ENCODE measurements at regions not wholly inside any gene's neighbourhood (a gene's known extent, or its start where the extent isn't known, plus 50 kb on each side); places are given as distances from the start of the nearest gene placed in this dataset.
"Not testable (repeated sequence)": the region's sequence is repeated elsewhere in the genome, so short reads cannot be mapped to it uniquely, and the experiment has no call there.

DNA sequence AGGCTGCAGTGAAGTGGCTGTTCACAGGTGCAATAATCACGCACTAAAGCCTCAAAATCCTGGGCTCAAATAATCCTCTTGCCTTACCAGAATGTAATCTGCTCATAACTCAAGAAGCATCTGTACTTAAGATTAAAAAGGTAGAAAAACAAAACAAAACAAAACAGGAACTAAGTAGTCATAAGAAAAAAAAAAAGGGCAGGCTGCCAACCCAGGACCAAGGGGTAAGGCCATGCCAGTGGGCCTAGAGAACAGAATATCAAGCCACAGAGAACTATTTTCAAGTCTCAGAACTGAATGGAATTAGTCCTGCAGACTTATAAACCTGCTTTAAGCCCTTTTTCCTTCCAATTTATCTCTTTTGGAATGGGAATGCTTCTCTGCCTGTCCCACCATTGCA is 64.8 kb upstream of the TBC1D3K start:
- intact Hi-C loops (cut with micrococcal nuclease): no loop called here
- DNase-seq (no peak), ATAC-seq (no peak)

DNA sequence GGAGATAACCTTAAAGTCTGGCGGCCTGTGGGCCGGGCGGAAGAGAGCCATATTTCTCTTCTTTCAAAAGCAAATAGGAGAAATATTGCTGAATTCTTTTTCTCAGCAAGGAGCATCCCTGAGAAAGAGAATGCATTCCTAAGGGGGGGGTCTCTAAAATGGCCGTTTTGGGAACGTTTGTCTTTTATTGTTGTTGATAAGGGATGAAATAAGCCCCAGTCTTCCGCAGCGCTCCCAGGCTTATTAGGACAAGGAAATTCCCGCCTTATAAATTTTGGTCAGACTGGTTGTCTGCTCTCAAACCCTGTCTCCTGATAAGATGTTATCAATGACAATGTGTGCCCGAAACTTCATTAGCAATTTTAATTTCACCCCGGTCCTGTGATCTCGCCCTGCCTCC is 65.8 kb upstream of the TBC1D3K start:
- intact Hi-C loops (cut with micrococcal nuclease); DNase-seq; ATAC-seq: not testable (repeated sequence)

DNA sequence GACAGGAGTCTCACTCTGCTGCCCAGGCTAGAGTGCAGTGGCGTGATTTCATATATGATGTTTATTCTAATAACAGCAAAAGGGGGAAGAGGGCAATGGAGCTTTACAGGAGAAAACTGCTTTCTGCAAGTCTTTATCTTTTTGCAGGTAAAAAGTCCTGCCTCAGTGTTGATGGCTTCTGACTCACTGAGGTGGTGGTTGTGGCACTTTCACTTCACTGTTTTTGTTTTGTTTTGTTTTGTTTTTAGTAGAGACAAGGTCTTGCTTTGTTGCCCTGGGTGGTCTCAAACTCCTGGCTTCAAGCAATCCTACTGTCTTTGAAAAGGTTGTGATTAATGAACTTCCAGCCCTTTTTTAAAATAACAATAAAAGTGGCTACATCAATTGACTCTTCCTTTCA is 68.0 kb upstream of the TBC1D3K start:
- intact Hi-C loops (cut with micrococcal nuclease): no loop called here
- DNase-seq (no peak), ATAC-seq (no peak)

DNA sequence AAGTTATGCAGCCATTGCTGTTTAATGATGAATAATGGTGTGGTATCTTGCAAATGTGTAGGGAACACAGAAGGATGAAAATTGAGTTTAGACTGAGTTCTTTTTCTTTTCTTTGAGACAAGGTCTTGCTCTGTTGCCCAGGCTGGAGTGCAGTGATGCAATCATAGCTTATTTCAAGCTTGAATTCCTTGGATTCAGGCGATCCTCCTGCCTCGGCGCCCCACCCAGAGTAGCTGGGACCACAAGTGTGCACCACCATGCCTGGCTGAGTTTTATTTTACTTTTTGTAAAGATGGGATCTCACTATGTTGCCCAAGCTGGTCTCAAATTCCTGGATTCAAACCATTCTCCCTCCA is 74.6 kb upstream of the TBC1D3K start:
- ATAC-seq: no peak
- intact Hi-C loops (cut with micrococcal nuclease): no loop called here
- DNase-seq: no peak

DNA sequence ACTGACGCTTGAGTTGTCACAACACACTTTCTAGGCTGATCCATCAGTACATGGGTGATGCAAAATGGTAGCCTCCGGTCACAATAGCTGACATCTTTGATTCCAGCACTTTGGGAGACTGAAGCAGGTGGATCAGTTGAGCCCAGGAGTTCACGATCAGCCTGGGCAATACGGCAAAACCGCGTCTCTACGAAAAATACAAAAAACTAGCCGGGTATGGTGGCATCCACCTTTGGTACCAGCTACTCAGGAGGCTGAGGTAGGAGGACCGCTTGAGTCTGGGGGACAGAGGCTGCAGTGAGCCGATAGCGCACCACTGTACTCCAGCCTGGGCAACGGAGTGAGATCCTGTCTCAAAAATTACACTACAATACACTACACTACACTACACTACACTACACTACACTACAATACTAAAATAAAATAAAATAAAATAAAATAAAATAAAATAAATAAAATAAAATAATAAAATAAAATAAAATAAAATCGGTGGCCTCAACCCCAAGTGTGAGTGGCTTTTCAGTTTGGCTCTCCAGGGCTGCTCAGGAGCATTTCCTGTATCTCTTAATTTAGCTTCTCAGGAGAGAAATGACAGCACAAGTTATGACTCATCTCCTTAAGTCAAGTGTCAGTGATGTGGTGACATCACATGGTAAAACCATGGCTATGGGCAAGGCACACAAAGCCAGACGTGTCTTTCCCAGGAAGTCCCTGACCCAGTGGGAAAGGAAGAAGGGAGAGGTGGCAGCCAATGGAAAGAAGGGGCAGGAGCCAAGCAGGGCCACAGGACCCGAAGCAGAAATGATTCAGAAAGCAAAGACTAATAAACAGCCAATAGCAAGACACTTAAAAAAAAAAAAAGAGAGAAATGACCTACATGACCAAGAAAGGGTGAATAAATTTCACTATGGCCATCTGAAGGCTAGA is 75.3 kb upstream of the TBC1D3K start:
- intact Hi-C loops (cut with micrococcal nuclease): no loop called here
- ATAC-seq: no peak
- DNase-seq: no peak

DNA sequence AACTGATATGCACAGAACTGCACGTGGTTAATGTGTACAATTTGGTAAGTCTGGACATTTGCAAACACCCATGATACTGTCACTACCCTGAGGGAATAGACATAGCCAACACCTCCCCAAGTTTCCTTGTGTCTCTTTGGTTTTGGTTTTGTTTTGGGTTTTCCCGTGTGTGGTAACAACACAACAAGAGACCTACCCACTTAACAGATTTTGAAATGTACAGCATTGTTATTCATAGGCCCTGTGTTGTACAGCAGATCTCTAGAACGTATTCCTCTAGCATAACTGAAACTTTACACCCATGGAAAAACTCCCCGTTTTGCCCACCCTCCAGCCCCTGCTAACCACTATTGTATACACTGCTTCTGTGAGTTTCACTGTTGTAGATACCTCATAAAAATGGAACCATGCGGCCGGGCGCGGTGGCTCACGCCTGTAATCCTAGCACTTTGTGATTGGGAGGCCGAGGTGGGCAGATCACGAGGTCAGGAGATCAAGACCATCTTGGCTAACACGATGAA is 76.3 kb upstream of the TBC1D3K start:
- ATAC-seq: no peak
- intact Hi-C loops (cut with micrococcal nuclease): no loop called here
- DNase-seq: no peak

DNA sequence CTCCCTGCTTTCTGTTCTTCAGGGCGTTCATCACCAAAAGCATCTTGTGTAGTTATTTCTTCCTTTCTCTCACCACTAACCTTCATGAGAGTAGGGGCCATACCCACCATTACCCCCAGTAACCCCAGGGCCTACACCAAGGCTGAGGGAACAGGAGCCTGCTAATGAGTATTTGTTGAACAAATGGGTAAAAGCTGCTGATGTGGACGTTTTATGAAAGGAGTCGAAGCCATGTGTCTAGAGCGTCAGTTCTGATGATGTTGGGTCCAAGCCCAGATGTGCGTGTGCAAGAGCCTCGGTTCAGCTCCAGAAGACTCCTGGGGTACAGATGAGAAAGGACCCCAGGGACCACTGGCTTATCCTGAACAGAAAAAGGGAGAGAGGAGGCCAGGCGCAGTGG is 77.1 kb upstream of the TBC1D3K start:
- ATAC-seq: no peak
- intact Hi-C loops (cut with micrococcal nuclease): no loop called here

DNA sequence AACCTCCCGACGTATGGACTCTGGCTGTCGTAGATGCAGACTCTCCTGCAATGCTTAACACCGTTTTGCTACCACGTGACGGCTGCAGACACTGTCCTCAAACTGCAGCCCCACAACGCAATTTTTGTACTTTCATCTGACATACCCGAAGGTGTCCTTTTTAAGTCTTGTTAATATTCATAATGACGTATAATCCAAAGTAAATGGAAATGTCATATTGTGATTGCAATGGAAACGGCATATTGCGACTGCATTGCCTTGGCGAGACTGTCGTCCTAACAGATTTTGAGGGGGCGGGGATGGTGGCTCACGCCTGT is 79.3 kb upstream of the TBC1D3K start:
- intact Hi-C loops (cut with micrococcal nuclease): no loop called here
- DNase-seq (no peak), ATAC-seq (no peak)

More for the DNA sequence above, 77.1 kb upstream of the TBC1D3K start:
- no peak for DNase-seq

DNA sequence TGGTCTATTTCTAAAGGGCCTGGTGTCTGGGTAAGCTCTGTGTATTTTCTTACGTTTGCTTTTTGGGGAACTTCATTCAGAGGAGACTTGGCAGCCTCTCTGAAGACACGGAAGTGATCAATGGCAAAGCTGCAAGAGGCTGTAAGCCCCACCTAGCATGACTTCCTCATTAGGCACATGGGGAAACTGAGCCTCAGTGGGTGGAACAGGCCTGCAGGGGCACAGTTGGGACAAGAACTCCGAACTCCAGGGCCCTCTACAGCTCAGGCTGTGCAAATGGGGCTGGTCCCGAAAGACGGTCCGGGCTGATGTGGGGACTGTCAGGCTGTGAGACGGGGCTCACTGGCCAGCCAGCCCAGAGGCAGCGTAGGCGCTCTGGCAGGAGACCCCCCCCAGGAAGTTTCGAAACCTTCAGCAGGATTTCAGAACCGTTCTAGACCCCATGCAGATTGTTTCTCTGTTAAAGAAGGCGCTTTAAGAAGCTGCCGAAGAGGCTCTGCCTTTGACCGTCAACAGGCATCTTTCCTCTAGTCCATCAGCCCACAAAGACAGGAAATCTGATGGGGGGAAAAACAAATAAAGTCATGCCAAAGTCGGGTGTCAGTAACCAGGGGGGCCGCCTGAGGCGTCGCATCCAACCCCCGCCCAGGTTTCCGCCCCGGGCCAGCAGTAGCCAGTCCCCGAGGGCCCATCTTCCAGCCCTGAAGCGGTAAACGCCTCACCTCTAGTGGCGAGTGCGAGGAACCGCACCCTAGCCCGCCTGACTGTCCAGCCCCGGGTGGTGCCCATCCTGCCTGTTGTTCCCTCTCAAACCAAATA is 79.8 kb upstream of the TBC1D3K start:
- ATAC-seq (peak; percentile 86), DNase-seq (peak; percentile 69)
- intact Hi-C loops (cut with micrococcal nuclease): no loop called here

DNA sequence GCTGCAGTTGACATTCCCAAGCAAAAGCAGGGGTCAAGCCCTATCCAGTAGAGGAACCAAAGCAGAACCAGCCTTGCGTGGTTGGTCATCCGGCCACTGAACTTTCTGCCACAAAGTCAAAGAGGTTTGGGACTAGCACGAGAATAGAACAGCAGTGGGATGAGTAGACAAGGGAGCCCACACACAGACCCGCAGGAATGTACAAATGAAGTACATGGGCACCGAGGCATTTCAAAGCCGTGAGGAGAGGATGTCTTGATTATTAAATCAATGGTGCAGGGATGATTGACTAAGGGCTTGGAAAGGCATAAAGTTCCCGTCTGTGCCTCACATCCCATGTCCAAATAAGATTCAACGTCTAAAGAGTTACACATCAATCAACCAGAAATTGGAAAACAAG is 81.8 kb upstream of the TBC1D3K start:
- intact Hi-C loops (cut with micrococcal nuclease): no loop called here
- DNase-seq (no peak), ATAC-seq (no peak)

DNA sequence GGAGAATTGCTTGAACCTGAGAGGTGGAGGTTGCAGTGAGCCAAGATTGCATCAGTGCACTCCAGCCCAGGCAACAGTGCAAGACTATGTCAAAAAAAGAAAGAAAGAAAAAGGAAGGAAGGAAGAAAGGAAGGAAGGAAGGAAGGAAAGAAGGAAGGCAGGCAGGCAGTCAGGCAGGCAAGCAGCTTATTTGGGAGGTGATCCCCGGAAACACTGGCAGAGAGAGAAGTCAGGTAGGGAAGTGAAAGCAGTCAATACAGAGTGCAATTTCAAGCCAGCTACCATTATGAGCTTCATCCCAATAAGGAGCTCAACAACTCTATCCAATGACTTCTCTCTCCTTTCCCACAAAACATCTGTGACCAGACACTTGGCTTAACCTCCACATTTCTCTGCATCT is 83.0 kb upstream of the TBC1D3K start:
- intact Hi-C loops (cut with micrococcal nuclease): no loop called here
- ATAC-seq: no peak
- no peak for DNase-seq

DNA sequence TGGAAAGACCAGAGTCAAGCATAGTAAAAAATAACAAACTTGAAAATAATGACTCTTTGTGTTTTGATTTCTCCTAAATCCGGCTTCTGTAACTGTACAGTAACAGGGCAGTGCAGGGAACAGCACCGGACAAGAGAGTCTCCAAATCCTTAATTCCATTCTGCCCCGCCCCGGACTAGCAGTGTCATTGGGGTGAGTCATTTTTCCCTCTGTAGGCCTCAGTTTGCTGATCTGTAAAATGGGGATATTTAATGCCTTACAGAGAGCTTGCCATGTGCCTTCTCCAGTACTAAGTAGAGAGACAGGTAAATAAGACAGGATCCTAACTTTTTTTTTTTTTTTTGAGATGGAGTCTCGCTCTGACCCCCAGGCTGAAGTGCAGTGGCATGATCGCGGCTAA is 83.6 kb upstream of the TBC1D3K start:
- ATAC-seq (no peak), DNase-seq (no peak)
- intact Hi-C loops (cut with micrococcal nuclease): no loop called here

DNA sequence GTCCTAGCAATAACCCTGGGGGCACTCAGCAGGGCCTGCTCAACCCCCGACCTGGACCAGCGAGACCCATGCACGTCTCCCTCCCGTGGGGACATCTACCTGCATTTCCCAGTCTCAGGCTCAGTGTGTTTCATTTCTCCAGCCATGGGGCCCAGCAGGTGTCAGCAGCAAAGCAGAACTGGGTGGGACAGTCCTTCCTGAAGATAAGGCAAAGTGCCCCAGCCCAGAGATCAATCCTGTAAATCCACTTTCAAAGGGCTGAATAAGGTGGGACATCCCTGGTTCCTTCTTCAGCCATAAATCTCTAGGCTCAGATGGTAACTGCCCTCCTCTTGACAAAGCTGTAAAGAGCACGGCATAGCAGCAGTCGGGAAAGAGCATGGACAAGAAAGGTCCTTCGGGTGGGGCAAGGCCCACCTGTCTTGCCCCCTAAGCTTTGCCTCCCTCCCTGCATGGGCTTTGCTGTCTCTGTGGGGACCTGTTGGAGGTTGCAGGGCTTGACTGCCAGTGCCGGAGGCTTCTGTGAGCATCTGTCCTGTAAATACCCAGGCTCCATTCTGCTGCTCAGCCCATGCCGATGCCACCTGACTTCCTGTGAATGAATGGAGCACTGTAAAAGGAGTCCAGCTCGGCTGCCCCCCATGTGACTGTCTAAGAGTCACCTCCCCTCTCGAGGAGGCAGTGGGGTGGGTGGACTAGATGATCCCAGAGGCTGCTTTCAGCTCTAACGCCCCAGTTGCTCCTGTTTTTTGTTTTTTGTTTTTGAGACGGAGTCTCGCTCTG is 84.8 kb upstream of the TBC1D3K start:
- no peak for ATAC-seq
- DNase-seq: no peak
- intact Hi-C loops (cut with micrococcal nuclease): no loop called here

DNA sequence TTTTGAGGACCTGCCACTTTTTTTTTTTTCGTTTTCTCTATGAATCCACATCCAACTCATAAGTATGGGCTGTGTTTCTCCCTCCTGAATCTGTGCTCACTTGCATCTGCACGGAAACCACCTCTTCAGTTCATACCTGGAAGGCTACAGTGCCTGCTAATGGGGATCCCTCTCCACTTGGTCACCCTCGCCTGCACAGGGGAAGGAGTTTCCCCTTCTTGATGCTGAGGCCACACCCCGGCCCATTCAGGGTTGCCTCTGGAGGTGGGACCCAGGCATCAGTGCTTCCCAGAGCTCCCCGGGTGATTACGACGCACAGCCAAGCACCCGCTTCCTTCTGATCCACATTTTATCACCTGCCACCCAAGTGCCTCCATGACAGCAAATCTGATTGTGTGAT is 85.9 kb upstream of the TBC1D3K start:
- intact Hi-C loops (cut with micrococcal nuclease): no loop called here
- no peak for DNase-seq
- no peak for ATAC-seq

DNA sequence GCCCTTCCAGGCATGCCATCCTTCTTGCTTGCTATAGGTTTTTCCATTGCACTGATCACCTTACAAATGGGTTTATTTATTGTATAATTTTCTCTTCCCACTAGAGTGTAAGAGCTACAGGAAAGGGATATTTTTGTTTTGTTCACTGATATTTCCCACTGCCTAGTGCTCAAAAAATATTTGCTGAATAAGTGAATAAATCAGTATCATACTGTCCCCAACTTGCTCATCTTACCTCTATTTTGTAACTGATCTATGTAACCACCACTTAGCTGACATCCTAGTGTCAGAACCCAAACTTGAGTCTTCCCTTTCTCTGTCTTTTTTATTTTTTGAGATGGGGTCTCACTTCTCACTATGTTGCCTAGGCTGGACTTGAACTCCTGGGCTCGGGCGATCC is 87.6 kb upstream of the TBC1D3K start:
- DNase-seq (no peak), ATAC-seq (no peak)
- intact Hi-C loops (cut with micrococcal nuclease): no loop called here

DNA sequence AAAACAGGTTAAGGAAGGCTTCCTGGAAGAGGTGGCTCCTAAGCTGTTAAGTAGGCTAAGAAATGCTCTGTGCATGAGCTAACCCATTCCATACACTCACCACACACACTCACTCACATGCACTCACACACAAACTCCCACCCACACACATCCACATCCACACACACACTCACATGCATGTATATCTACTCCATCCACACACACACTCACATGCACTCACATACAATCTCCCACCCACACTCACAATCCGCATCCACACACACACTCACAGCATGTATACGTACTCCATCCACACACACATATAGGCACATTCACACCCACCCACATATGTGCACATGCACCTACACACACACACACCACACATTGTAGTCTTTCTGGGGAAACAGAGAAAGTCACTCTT is 89.3 kb upstream of the HNF1B start:
- intact Hi-C loops (cut with micrococcal nuclease): no loop called here
- ATAC-seq: no peak
- no peak for DNase-seq

DNA sequence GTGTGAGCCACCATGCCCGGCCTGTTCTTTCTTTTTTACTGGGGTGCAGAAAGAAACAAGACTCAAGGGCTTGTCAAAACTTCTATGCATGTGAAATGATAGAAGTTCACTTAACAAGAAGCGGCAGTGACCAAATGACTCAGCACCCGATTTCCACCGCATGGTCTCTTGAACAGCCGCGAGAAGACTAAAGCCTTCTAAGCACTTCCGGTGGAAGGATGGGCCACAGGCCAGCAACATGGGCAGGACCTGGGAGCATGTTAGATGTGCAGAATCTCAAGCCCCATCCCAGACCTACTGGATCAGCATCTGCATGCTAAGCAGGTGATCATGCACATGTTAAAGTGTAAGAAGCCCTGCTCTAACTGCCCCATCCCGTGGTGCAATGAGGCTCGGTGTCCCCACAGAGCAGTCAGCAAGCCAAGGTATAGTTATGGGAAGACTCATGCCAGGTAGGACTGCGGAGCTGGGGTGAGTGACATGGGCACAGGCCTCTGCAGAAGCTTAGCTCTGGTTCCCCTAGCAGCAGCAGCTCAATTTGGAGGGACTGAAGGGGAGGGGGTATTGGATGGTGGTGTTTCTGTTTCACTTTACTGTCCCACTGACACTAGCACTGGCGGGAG is 88.5 kb upstream of the HNF1B start:
- intact Hi-C loops (cut with micrococcal nuclease): no loop called here
- ATAC-seq: no peak
- peak; percentile 26 for DNase-seq

DNA sequence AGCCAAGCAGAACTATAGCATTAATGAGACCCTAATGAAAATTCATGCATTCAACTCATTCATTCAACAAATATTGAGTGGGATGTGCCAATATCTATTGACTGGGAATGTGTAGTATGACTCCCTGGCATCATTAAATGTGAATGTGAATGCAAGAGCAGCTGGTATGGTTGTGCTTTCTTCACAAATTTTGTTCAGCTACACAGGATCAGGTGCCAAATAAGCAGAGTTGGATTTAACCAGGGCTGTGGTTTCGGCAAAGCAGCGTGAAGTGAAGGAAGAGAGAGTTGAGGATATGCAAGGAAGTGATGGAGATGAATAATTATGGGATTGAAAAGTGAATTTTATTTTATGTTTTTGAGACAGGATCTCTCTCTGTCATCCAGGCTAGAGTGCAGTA is 87.1 kb upstream of the HNF1B start:
- DNase-seq (no peak), ATAC-seq (no peak)
- intact Hi-C loops (cut with micrococcal nuclease): no loop called here

DNA sequence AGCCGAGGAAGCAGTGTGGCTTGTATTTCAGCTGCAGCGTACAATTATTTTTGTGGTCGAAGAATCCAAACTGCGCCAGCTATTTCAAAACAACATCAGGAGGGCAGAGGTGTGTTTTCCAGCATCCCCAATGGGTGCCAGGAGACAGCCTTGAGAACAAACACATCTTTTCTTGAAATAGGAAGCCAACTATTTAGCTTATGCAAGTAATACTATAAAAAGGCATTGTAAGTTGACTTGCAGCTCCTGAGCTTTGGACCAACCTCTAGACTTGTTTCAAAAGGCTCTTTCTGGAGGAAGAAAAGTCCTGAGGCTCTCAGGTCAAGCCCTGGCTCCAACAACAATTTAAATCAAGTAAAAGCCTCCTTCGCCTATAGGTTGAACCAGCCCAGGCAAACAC is 86.6 kb upstream of the HNF1B start:
- intact Hi-C loops (cut with micrococcal nuclease): no loop called here
- no peak for DNase-seq
- no peak for ATAC-seq
